Globus pallidus (tissue), 1 donor: ENCODE measurements at regions not wholly inside any gene's neighbourhood (a gene's known extent, or its start where the extent isn't known, plus 50 kb on each side); places are given as distances from the start of the nearest gene placed in this dataset.

Experiments used
- DNase-seq: peaks from one replicate; pipeline ENCODE4 v3.0.0-alpha.2; 2015; ENCODE audit warnings: low spot score

DNA sequence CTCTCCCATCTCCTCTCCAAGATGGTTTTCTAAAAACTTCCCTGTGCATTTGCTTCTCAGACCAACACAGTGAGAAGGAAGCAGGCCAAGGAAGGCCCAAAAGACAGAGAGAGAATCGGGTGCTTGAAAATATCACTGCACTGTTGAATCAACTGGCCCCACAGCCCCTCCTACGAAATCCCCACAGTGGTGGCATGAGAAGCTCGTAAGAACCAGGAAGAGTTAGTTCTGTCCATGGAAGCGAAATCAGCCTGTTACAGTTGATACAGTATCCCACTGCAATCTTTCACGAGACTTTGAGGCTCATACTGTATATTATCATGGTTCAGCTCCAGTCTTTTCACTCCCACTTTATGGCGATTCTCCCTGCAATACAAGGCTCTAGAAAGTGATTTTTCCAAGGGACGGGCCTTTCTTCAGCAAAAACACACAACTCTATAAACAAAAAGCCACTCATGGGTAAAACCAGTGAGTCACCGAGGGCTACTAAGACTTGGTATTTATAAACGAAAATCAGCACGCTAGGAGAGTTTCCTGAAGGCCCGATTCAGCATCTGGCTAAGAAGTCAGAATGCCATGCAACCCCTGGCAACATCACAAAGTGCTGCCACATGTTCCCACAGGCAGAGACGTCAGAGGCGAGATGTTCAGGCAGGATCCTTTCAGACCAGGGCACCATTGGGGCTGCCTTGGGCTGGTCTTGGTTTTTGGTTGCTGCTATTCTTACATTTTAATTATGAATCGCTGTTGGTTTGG lies 185.7 kb downstream of the IRX5 start:
- no peak for DNase-seq

DNA sequence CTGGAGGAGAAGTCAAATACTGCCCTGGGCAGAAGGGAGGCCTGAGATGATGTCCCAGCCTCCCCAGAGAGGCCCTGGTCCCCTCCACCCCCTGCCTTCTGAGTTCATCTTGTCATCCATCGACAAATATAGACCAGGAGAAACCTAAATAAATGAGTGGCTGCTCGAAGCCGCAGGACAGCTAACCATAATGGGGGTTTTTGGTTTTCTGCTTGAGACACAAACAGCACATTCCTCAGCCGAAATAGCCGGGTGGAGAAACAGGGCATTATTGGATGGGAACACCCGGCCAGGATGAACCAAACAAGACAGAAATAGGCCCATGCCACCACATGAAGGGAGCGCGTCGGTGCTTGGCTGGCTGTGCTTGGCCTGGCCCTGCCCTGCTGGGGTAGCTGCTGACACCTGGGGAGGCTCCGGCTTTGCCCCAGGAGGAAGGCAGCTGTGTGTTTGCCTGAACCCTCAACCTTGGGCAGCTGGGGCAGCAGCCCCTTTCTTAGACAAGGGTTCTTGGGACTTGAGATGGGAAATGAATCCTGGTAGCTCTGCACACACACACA lies 188.1 kb downstream of the IRX5 start:
- no peak for DNase-seq

GRCh38 chr16:55120408-55120807 lies 189.7 kb downstream of the IRX5 start:
- no peak for DNase-seq

- no peak for DNase-seq
These were observed 190.2 kb downstream of the IRX5 start for GRCh38 chr16:55120826-55121225.

DNA sequence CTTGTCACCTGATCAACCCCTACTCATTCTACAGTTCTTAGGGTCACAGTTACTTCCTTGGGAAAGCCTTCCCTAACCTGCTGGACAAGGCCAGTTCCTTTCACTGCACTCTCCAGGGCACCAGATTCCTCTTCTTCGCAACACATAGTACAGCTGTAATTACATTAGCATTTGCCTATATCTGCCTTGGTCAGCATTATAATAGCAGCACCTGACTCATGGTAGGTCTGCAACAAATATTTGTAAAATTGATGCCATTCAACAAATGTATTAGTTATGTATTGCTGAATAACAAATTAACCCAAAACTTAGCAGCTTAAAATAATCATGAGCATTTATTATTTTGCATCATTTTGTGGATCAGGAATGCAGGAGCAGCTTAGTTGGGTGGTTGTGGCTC lies 193.0 kb downstream of the IRX5 start:
- no peak for DNase-seq

GRCh38 chr16:55125818-55126385 lies 195.2 kb downstream of the IRX5 start:
- DNase-seq, result no peak

DNA sequence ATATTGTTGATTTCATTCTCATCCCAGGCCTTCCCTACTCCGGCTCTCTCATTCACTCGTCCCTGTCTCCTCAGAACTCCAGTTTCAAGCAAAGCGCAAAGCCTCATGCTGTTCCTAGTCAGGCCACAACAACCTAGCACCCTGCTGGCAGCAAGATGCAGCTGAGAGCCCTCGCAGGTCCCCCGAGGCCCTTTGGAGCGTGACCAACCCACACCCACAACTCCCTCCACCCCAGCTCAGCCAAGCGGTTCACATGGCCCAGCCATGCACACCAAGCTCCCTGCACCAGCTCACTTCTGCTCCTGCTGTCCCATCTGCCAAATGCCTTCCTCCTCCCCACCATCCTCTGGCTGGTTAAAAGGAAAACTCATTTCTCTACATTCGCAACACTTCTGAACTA lies 195.8 kb downstream of the IRX5 start:
- DNase-seq, result no peak

DNA sequence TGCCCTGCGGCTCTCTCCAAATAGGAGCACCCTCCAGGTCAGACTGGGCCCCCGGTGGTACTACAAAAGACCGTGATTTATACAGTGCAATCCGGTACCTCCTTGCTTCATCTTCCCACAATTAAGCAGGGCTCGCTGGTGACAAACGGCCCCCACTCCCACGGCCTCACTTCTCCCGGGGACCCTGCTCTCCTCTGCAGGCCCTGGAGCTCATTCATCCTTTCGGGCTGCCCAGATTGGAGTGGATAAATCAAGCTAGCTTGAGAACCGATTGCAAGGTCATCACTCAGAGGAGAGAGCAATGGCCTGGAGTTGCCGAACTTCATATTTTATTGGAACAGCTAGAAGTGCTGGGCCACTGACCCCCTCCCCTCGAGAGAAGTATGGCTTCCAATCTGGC lies 193.5 kb upstream of the IRX6 start:
- no peak for DNase-seq

DNA sequence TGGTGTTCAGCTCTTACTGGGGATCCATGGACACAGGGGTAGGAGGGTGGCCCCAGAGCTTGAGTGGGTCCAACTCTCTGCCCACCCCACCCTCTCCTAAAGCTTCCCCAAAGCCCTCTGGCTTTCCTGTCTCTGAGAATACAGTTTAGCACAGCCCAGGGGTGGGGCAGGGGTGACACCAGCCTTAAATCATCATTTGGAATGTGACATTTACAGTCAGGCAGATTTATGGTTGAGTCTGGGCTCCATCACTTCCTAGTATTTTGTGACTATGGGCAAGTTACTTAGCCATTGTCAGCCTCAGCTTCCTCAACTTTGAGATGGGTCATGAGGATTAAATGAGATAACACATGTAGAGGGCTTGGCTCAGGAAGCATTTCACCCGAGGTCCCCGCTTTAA lies 193.1 kb upstream of the IRX6 start:
- DNase-seq, result no peak

GRCh38 chr16:55133654-55134053 lies 190.3 kb upstream of the IRX6 start:
- no peak for DNase-seq

DNA sequence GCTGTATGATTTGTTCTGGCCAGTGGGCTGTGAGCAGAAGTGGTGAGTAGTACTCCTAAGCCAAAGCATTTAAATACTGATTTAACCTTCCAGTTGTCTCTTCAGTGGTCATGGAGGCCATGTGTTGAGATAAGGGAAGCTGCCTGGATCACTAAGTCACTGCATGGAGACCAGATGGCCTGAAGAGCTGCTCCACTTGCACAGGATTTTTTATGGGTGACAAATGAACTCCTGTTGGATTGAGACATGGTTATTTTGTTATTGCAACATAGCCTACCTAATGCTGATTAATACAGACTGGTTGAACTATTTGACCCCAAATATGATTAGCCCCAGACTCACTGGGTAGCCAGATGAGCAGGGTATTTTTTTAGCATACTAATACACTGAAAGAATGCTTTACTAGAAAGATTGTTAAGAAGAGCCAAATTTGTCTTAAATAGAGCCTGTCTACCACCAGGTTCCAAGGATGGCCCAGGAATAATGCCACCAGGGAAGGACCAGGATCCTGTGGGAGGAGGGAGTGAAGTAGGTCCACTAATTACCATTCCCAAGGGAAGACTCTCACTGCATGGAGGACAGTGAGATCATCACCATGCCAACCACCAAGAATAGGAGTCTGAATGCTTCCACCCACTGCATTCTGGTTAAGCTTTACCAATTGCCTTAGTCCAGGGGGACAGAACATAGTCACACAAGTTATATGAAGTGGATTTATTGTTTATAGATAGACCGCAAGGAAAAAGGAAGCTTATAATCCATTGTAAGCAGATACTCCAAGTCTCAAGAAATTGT lies 187.4 kb upstream of the IRX6 start:
- no peak for DNase-seq

- no peak for DNase-seq
These were observed 185.7 kb upstream of the IRX6 start for GRCh38 chr16:55138298-55138697.

- DNase-seq, result no peak
These were observed 181.6 kb upstream of the IRX6 start for GRCh38 chr16:55142405-55142804.

DNA sequence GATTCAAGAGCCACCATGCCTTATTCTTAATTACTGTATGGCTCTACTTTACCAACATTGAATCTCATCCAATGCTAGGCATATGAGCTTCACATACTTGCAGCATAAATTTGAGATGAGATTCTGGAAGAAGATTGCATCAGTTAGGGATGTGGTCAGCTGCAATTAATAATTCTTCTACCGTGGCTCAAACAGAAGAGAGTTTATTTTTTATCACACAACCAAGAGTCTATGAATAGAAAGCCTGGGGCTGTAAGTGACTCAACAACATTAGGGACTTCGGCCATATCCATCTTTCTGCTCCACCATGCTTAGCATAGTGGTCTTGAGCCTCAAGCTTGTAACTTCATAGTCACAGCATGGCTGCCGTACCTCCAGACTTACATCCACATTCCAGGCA lies 179.4 kb upstream of the IRX6 start:
- no peak for DNase-seq

DNA sequence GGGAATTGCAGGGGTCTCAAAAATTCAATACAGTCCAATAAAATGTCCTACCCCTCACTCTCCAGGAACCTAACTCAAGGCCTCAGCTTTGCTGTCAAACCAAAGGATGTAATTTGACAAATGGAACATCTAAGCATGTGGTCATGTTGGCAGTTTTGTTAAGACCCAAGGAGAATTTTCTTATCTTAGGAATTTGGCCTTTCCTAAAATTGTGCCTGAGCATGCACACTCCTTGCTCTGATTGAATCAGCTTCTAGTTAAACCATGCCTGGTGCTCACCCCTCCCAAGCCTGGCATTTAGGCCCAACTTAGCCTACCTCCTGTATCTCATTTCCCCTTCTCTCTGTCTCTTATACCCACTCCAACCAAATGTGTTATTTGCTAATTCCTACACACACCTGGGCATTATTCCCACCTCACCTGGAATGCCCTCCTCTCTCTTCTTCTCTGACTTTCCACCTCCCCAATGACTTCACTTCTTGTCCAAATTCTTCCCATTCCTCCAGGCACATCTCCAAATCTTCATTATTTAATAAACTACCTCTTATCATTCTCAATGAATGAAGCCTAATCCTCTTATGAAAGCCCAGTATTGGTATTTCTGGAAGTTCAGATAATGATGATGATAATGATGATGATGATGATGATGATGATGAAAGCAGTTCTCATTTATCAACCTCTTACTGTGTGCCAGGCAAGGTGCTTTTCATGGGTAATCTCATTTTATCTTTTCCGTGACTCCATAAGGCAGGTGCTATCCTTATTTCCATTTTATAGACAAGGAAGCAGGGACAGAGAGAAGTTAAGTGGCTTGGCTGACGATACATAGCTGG lies 178.0 kb upstream of the IRX6 start:
- no peak for DNase-seq

- no peak for DNase-seq
These were observed 177.0 kb upstream of the IRX6 start for GRCh38 chr16:55146966-55147365.

DNA sequence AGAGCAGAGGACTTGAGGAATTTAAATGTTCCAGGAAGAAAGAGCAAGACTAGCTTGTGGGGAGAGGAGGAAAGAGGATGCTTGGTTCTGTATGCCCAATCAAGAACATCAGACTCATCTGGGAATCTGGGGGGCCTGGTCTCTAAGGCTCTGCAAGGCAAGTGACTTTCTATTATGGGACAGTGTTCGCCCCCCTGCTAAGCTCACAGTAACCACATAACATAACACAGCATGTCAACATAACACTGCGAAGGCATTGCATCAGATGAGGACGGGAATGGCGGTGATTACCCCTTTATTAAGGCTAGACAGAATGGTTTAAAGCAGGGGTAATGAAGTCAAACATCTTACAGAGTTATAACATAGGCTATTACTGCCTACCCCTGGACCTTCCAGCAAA lies 176.6 kb upstream of the IRX6 start:
- DNase-seq, result no peak

GRCh38 chr16:55149622-55150021 lies 174.4 kb upstream of the IRX6 start:
- no peak for DNase-seq

DNA sequence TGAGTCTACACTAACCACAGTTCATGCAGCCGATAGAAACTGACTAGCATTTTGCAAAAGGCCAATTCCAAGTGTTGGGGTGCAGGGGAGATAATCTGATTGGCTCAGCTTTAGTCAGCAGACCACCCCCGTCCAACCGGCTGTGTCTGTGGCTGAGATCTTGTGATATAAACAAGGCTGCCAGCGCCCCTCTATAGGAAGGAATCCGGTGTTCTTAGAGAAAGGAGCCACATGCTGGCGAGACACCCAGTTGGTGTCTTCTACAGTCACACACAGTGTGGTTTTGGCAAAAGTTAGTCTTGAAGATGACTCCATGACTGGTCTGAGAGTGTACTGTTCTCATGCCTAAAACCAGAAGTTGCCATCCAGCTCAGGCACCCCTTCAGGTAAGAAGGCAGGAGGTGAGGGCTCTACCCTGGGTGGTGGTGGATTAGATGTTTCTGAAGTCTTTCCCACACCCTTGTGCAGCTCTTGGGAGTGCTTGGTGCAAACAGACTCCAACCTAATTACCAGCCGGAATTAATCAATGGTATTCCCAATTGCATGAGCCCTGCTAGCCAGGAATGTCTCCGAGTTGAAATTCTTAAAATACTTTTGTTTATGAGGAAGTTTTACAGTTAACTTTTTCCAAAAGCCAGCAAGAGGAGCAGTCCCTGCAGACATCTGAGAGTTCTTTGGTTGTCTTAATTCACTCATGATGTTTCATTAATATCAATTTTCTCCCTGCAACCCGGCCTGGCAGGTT lies 172.3 kb upstream of the IRX6 start:
- no peak for DNase-seq

GRCh38 chr16:55152875-55153390 lies 171.1 kb upstream of the IRX6 start:
- DNase-seq, result no peak

GRCh38 chr16:55154262-55154661 lies 169.7 kb upstream of the IRX6 start:
- no peak for DNase-seq
